Panc1 (cell line): ENCODE measurements at regions not wholly inside any gene's neighbourhood (a gene's known extent, or its start where the extent isn't known, plus 50 kb on each side); places are given as distances from the start of the nearest gene placed in this dataset.

Experiments
- ATAC-seq: fragments of 200-7000 bp; cut with Tn5 transposase; 2 replicates; pipeline ENCODE4 v1.9.1; 2020; ENCODE audit warnings: mild to moderate bottlenecking, moderate library complexity
- BruUV-seq: library from RNA; stranded (reverse); fragments of 400-500 nt; replicated peaks from 2 replicates; lab custom pipeline; 2021; lab: Mats Ljungman, UMichigan
- CTCF ChIA-PET: fragments of 300-600 bp; sonication (Branson Sonifier 250); formaldehyde crosslinking; loops from one replicate; lab custom pipeline; 2022; ENCODE audit warnings: antibody characterized with exemption; lab: Charles Lee
- POLR2A ChIA-PET: fragments of 300-600 bp; sonication (Branson Sonifier 250); formaldehyde crosslinking; loops from one replicate; lab custom pipeline; 2022; ENCODE audit warnings: antibody characterized with exemption; lab: Charles Lee
- DNase-seq: peaks from one replicate; pipeline ENCODE4 v3.0.0-alpha.2; 2010; ENCODE audit warnings: low read depth, low spot score
- H3K27ac ChIP-seq: 2 replicates; pipeline ENCODE4 v1.5.1; 2011; ENCODE audit warnings: mild to moderate bottlenecking, low read length, inconsistent platforms
- H3K27me3 ChIP-seq: fragments of 200-500 bp; sonication (Bioruptor generic); 2 replicates; pipeline ENCODE4 v1.6.0; 2014; ENCODE audit warnings: low read length, inconsistent platforms; ENCODE audit not compliant: control insufficient read depth, insufficient read depth
- H3K36me3 ChIP-seq: fragments of 200-500 bp; sonication (Bioruptor generic); 2 replicates; pipeline ENCODE4 v1.5.1; 2014; ENCODE audit warnings: inconsistent platforms, mild to moderate bottlenecking, low read length, moderate library complexity; ENCODE audit not compliant: control insufficient read depth, insufficient read depth
- H3K4me1 ChIP-seq: 2 replicates; pipeline ENCODE4 v1.5.1; 2011; ENCODE audit warnings: inconsistent platforms, mild to moderate bottlenecking, low read length, moderate library complexity; ENCODE audit not compliant: control insufficient read depth, insufficient read depth
- H3K4me3 ChIP-seq, 2 experiments: 2 replicates each; pipeline ENCODE4 v1.5.1; 2011 to 2012; ENCODE audit warnings: low read depth in 2 of 2, low read length in 2 of 2, mild to moderate bottlenecking in 2 of 2, inconsistent platforms in 1 of 2, moderate library complexity in 1 of 2
- H3K9me3 ChIP-seq: fragments of 200-500 bp; sonication (Bioruptor generic); 2 replicates; pipeline ENCODE4 v1.5.1; 2014; ENCODE audit warnings: low read depth, mild to moderate bottlenecking, inconsistent platforms, low read length, moderate library complexity; ENCODE audit not compliant: control insufficient read depth, insufficient read depth
- POLR2AphosphoS5 ChIP-seq: IDR thresholded peaks from 2 replicates; pipeline ENCODE4 v1.6.1; 2012; ENCODE audit warnings: mild to moderate bottlenecking, low read depth, low read length, moderate library complexity
- SIN3A ChIP-seq: IDR thresholded peaks from 2 replicates; pipeline ENCODE4 v1.6.1; 2012; ENCODE audit warnings: low read depth, mild to moderate bottlenecking, low read length, moderate library complexity, borderline replicate concordance; ENCODE audit not compliant: insufficient read depth
- TCF7L2 ChIP-seq: IDR thresholded peaks from 2 replicates; pipeline ENCODE4 v1.6.1; 2011; ENCODE audit warnings: mild to moderate bottlenecking, low read depth, low read length, inconsistent platforms
- in situ Hi-C: cut with HindIII; loops from 2 replicates; pipeline ENCODE4 v1.10.0; 2016; ENCODE audit warnings: low sequenced_read_pairs, low pct_unique_long_range_greater_than_20kb
- intact Hi-C: fragments of 100-400 bp; cut with micrococcal nuclease; formaldehyde crosslinking; loops from one replicate; pipeline ENCODE4 v1.10.0; 2022; ENCODE audit not compliant: unreplicated experiment
- TF ChIP-seq, protein P1 (sequence below): fragments of 450-650 bp; IDR thresholded peaks from 2 replicates; pipeline ENCODE4 v1.5.1; 2017; ENCODE audit warnings: mild to moderate bottlenecking
- TF ChIP-seq, protein P2 (sequence below), 2 experiments: IDR thresholded peaks; 2 replicates each; pipeline ENCODE4 v1.6.1; 2011 to 2012; ENCODE audit warnings: low read depth in 2 of 2, control low read depth in 1 of 2, low read length in 1 of 2, mild to moderate bottlenecking in 1 of 2, moderate library complexity in 1 of 2; ENCODE audit not compliant: insufficient read depth in 1 of 2

DNA sequence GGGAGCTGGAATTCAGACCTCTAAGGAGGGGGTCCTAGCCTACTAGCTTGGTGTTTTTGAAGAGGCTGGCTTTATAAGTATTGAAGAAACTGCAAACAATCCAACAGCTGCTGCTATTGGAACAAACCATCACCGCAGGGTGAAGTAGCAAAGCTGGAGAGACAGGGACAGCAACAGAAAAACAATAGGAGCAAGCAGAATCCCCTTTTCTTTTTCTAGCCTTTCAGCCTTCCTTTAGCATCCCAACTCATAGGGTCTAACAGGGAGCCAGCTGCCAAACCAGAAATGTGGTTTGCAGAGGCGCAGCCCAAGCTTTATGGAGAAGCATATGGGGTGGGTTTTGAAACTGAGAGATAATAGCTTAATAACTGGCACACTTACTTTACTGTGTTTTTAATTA lies 106.2 kb upstream of the CHMP2B start:
- Histone ChIP-seq H3K27ac (no peak overlapping the region), H3K27me3 (no peaks in the 10 kb centered on the region), H3K9me3 (no peaks in the 10 kb centered on the region), H3K4me3 (no peak overlapping the region), H3K36me3 (no peaks in the 10 kb centered on the region), H3K4me1 (no peaks in the 10 kb centered on the region)
- ChIA-PET POLR2A (no interaction called here), CTCF (no interaction called here)
- no TSS peak for BruUV-seq
- TF ChIP-seq TCF7L2 (no peak), POLR2AphosphoS5 (no peak), SIN3A (no peak)
- TF ChIP-seq, protein P1, sequence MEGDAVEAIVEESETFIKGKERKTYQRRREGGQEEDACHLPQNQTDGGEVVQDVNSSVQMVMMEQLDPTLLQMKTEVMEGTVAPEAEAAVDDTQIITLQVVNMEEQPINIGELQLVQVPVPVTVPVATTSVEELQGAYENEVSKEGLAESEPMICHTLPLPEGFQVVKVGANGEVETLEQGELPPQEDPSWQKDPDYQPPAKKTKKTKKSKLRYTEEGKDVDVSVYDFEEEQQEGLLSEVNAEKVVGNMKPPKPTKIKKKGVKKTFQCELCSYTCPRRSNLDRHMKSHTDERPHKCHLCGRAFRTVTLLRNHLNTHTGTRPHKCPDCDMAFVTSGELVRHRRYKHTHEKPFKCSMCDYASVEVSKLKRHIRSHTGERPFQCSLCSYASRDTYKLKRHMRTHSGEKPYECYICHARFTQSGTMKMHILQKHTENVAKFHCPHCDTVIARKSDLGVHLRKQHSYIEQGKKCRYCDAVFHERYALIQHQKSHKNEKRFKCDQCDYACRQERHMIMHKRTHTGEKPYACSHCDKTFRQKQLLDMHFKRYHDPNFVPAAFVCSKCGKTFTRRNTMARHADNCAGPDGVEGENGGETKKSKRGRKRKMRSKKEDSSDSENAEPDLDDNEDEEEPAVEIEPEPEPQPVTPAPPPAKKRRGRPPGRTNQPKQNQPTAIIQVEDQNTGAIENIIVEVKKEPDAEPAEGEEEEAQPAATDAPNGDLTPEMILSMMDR, result no peak
- TF ChIP-seq, protein P2, sequence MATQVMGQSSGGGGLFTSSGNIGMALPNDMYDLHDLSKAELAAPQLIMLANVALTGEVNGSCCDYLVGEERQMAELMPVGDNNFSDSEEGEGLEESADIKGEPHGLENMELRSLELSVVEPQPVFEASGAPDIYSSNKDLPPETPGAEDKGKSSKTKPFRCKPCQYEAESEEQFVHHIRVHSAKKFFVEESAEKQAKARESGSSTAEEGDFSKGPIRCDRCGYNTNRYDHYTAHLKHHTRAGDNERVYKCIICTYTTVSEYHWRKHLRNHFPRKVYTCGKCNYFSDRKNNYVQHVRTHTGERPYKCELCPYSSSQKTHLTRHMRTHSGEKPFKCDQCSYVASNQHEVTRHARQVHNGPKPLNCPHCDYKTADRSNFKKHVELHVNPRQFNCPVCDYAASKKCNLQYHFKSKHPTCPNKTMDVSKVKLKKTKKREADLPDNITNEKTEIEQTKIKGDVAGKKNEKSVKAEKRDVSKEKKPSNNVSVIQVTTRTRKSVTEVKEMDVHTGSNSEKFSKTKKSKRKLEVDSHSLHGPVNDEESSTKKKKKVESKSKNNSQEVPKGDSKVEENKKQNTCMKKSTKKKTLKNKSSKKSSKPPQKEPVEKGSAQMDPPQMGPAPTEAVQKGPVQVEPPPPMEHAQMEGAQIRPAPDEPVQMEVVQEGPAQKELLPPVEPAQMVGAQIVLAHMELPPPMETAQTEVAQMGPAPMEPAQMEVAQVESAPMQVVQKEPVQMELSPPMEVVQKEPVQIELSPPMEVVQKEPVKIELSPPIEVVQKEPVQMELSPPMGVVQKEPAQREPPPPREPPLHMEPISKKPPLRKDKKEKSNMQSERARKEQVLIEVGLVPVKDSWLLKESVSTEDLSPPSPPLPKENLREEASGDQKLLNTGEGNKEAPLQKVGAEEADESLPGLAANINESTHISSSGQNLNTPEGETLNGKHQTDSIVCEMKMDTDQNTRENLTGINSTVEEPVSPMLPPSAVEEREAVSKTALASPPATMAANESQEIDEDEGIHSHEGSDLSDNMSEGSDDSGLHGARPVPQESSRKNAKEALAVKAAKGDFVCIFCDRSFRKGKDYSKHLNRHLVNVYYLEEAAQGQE (IDR thresholded peaks at IDR 0.05; ENCODE audit: insufficient read depth in 1 of 2, low read depth in 2 of 2, low read length in 1 of 2), result no peak
- DNase-seq (no peak), ATAC-seq (no peak)
- intact Hi-C loops (no loop called here), in situ Hi-C loops (no loop called here)

DNA sequence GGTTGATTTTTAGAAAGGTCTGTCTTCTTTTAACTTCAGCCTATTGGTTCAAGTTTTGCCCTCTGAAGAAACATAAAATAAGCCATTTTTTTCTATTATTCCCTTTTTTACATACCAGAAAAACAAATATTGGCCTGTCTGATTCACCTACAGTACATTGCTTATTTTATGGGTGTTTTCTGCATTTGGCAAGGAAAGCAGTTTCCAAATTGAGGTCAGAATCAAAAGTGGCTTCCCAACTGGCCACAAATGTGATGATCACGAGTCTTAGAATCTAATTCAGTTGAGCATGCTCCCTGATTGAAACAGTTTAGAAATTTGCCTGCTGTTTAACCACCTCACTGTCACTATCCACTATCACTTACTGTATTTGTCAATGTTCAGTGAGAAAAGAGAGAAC lies 106.9 kb upstream of the CHMP2B start:
- ATAC-seq (no peak), DNase-seq (no peak)
- intact Hi-C loops, result no loop called here
- TF ChIP-seq, protein P2 (IDR thresholded peaks at IDR 0.05; ENCODE audit: insufficient read depth in 1 of 2, low read depth in 2 of 2, low read length in 1 of 2), result no peak
- TF ChIP-seq POLR2AphosphoS5 (no peak), SIN3A (no peak), TCF7L2 (no peak)
- TF ChIP-seq, protein P1, result no peak
- H3K27me3 ChIP-seq, result no peaks in the 10 kb centered on the region
- in situ Hi-C loops, result no loop called here
- CTCF ChIA-PET, result no interaction called here
- no TSS peak for BruUV-seq
- H3K4me3 ChIP-seq, result no peak overlapping the region
- H3K9me3 ChIP-seq, result no peaks in the 10 kb centered on the region
- H3K27ac ChIP-seq, result no peak overlapping the region
- H3K4me1 ChIP-seq, result no peaks in the 10 kb centered on the region
- POLR2A ChIA-PET, result no interaction called here
- H3K36me3 ChIP-seq, result no peaks in the 10 kb centered on the region
